ENCODE measurements at regions not wholly inside any gene's neighbourhood (a gene's known extent, or its start where the extent isn't known, plus 50 kb on each side); places are given as distances from the start of the nearest gene placed in this dataset.

DNA sequence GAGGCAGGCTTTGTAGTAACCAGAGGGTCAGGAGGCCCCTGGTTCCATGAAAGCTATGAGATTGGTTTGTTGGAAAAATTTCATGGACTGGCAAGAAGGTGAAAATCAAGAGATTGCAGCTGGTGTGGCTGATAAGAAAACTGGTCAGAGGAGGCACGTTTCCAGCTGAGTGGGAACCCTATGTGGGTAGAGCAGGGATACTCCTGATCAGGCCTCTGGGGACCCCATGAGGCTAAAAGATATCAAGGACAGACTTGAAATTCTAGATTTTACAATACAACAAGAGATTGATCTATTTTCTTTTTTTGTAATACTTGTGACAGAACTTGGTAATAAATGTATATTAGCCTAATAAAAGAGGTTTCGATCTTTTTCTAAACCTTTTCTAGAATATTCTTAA, 1615.1 kb downstream of the DPP10 start:
- FAIRE-seq = no peak
- Histone ChIP-seq H3K4me2 (no peak overlapping the region), H3K4me1 (no peaks in the 10 kb centered on the region), H3K27ac (no peak overlapping the region), H3K9me3 (no peaks in the 10 kb centered on the region), H3K4me3 (no peak overlapping the region)
- ChIA-PET CTCF (no interaction called here), POLR2A (no interaction called here)
- whole genome bisulfite sequencing (ENCODE audit: missing lambda C conversion rate) = 2% methylated on average over 2 of the region's 2 CpGs
- no peak for DNase-seq (ENCODE audit: low read depth in 1 of 2, low spot score in 1 of 2)
- TF ChIP-seq FOXS1 (CRISPR knock-in tag; IDR thresholded peaks at IDR 0.05) (no peak), HOXB5 (CRISPR knock-in tag; IDR thresholded peaks at IDR 0.05) (no peak), CBX8 (IDR thresholded peaks at IDR 0.05) (no peak), HEYL (CRISPR knock-in tag; IDR thresholded peaks at IDR 0.05) (no peak), RAD21 (conservative IDR thresholded peaks at IDR 0.05 in 1 of 2, IDR thresholded peaks at IDR 0.05 in 1 of 2) (no peak), POLR2AphosphoS2 (conservative IDR thresholded peaks at IDR 0.05; ENCODE audit: low read length) (no peak), GATA3 (IDR thresholded peaks at IDR 0.05; ENCODE audit: borderline replicate concordance) (no peak), MYC (IDR thresholded peaks at IDR 0.05; ENCODE audit: borderline replicate concordance, low read length) (no peak), KDM5A (IDR thresholded peaks at IDR 0.05) (no peak), ZFP36 (IDR thresholded peaks at IDR 0.05; ENCODE audit: borderline replicate concordance, partially characterized antibody) (no peak), CHD4 (IDR thresholded peaks at IDR 0.05; ENCODE audit: borderline replicate concordance) (no peak), RFX5 (IDR thresholded peaks at IDR 0.05) (no peak), E2F6 (IDR thresholded peaks at IDR 0.05; ENCODE audit: borderline replicate concordance, low read depth) (no peak), EHF (CRISPR knock-in tag; IDR thresholded peaks at IDR 0.05) (no peak), RARB (CRISPR knock-in tag; IDR thresholded peaks at IDR 0.05) (no peak)
- ATAC-seq = no peak

GRCh38 chr2:116061023-116061422, 1618.6 kb downstream of the DPP10 start:
- H3K4me2 ChIP-seq = no peak overlapping the region
- POLR2A ChIA-PET = no interaction called here
- H3K27ac ChIP-seq = no peak overlapping the region
- ATAC-seq = no peak
- FAIRE-seq = no peak
- DNase-seq (ENCODE audit: low read depth in 1 of 2, low spot score in 1 of 2) = no peak
- peaks cover 4% of the 10 kb centered on the region; the same call in 1 of the 3 replicates for H3K9me3 ChIP-seq
- TF ChIP-seq SREBF2 (IDR thresholded peaks at IDR 0.05) (no peak), ZSCAN20 (CRISPR knock-in tag; IDR thresholded peaks at IDR 0.05) (no peak), POLR2AphosphoS2 (conservative IDR thresholded peaks at IDR 0.05; ENCODE audit: low read length) (no peak), RARB (CRISPR knock-in tag; IDR thresholded peaks at IDR 0.05) (no peak), FOSB (CRISPR knock-in tag; IDR thresholded peaks at IDR 0.05) (no peak), CBX8 (IDR thresholded peaks at IDR 0.05) (no peak), CTCF (IDR thresholded peaks at IDR 0.05) (no peak), MAZ (IDR thresholded peaks at IDR 0.05; ENCODE audit: borderline replicate concordance, low read depth, low read length) (no peak), HOXA7 (CRISPR knock-in tag; IDR thresholded peaks at IDR 0.05) (no peak), ZFP36 (IDR thresholded peaks at IDR 0.05; ENCODE audit: borderline replicate concordance, partially characterized antibody) (no peak), EP300 (IDR thresholded peaks at IDR 0.05) (no peak)
- TF ChIP-seq, protein P1, sequence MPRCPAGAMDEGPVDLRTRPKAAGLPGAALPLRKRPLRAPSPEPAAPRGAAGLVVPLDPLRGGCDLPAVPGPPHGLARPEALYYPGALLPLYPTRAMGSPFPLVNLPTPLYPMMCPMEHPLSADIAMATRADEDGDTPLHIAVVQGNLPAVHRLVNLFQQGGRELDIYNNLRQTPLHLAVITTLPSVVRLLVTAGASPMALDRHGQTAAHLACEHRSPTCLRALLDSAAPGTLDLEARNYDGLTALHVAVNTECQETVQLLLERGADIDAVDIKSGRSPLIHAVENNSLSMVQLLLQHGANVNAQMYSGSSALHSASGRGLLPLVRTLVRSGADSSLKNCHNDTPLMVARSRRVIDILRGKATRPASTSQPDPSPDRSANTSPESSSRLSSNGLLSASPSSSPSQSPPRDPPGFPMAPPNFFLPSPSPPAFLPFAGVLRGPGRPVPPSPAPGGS (IDR thresholded peaks at IDR 0.05) = no peak
- WGBS (ENCODE audit: missing lambda C conversion rate) = 1% methylated on average over 5 of the region's 5 CpGs
- CTCF ChIA-PET = no interaction called here
- H3K4me3 ChIP-seq = no peak overlapping the region
- no peaks in the 10 kb centered on the region for H3K4me1 ChIP-seq

All from A549 (cell line).